Upper lobe of right lung (tissue), 1 donor: ENCODE measurements at regions not wholly inside any gene's neighbourhood (a gene's known extent, or its start where the extent isn't known, plus 50 kb on each side); places are given as distances from the start of the nearest gene placed in this dataset.
"Not testable (repeated sequence)": the region's sequence is repeated elsewhere in the genome, so short reads cannot be mapped to it uniquely, and the experiment has no call there.

ENCODE experiments used
- ATAC-seq: fragments of 200-7000 bp; cut with Tn5 transposase; one replicate; pipeline ENCODE4 v1.9.1; 2020; ENCODE audit warnings: mild to moderate bottlenecking, moderate library complexity
- DNase-seq: peaks from one replicate; pipeline ENCODE4 v3.0.0-alpha.2; 2020
- H3K27ac ChIP-seq: fragments of 200-600 bp; one replicate; pipeline ENCODE4 v1.8.0; 2022
- H3K27me3 ChIP-seq: fragments of 200-600 bp; one replicate; pipeline ENCODE4 v1.8.0; 2022; ENCODE audit warnings: mild to moderate bottlenecking
- H3K36me3 ChIP-seq: fragments of 200-600 bp; one replicate; pipeline ENCODE4 v1.8.0; 2022
- H3K4me1 ChIP-seq: fragments of 200-600 bp; one replicate; pipeline ENCODE4 v1.8.0; 2022
- H3K4me3 ChIP-seq: fragments of 200-600 bp; one replicate; pipeline ENCODE4 v1.8.0; 2022; ENCODE audit warnings: mild to moderate bottlenecking
- H3K9me3 ChIP-seq: fragments of 200-600 bp; one replicate; pipeline ENCODE4 v1.8.0; 2022
- intact Hi-C: fragments of 100-400 bp; cut with DNase I; formaldehyde crosslinking; loops from one replicate; pipeline ENCODE4 v1.11.0; 2022
- TF ChIP-seq, protein P1 (sequence below): fragments of 200-600 bp; IDR thresholded peaks from one replicate; pipeline ENCODE4 v1.8.0; 2022; ENCODE audit warnings: antibody characterized with exemption
- donor health status: DM: no; HTN: yes; CAD: no; lungs with severe emphysema.

- intact Hi-C loops, result no loop called here
- TF ChIP-seq, protein P1, sequence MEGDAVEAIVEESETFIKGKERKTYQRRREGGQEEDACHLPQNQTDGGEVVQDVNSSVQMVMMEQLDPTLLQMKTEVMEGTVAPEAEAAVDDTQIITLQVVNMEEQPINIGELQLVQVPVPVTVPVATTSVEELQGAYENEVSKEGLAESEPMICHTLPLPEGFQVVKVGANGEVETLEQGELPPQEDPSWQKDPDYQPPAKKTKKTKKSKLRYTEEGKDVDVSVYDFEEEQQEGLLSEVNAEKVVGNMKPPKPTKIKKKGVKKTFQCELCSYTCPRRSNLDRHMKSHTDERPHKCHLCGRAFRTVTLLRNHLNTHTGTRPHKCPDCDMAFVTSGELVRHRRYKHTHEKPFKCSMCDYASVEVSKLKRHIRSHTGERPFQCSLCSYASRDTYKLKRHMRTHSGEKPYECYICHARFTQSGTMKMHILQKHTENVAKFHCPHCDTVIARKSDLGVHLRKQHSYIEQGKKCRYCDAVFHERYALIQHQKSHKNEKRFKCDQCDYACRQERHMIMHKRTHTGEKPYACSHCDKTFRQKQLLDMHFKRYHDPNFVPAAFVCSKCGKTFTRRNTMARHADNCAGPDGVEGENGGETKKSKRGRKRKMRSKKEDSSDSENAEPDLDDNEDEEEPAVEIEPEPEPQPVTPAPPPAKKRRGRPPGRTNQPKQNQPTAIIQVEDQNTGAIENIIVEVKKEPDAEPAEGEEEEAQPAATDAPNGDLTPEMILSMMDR, result no peak
- DNase-seq, result no peak
These were observed 84.0 kb upstream of the RPH3AL start for GRCh38 chr17:436571-436970.

GRCh38 chr17:432471-432870 is 79.9 kb upstream of the RPH3AL start:
- H3K27me3 ChIP-seq, H3K27ac ChIP-seq, H3K36me3 ChIP-seq, DNase-seq, H3K9me3 ChIP-seq, H3K4me1 ChIP-seq, ATAC-seq, intact Hi-C loops, H3K4me3 ChIP-seq: not testable (repeated sequence)

More at GRCh38 chr17:436571-436970, 84.0 kb upstream of the RPH3AL start:
- no peak overlapping the region for H3K27ac ChIP-seq
- H3K4me1 ChIP-seq, result no peaks in the 10 kb centered on the region
- no peaks in the 10 kb centered on the region for H3K9me3 ChIP-seq
- H3K27me3 ChIP-seq, result no peaks in the 10 kb centered on the region
- no peak for ATAC-seq
- H3K36me3 ChIP-seq, result no peaks in the 10 kb centered on the region
- no peak overlapping the region for H3K4me3 ChIP-seq

DNA sequence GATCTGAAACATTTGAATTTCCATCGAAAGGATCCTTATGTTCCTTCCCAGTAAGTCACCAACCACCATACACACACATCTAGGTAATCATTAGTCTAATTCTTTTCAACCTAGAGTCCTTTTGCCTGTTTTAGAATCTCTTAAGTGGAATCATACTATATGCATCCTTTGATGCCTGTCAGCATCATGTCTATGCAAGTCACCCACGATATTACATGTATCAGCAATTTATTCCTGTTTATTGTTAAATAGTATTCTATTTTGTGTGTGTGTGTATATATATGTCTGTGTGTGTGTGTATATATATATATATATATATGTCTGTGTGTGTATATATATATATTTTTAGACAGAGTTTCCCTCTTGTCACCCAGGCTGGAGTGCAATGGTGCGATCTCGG is 78.9 kb upstream of the RPH3AL start:
- no peaks in the 10 kb centered on the region for H3K4me1 ChIP-seq
- no peak overlapping the region for H3K4me3 ChIP-seq
- DNase-seq, result no peak
- intact Hi-C loops, result no loop called here
- TF ChIP-seq, protein P1, result no peak
- H3K36me3 ChIP-seq, result no peaks in the 10 kb centered on the region
- H3K9me3 ChIP-seq, result no peaks in the 10 kb centered on the region
- no peak for ATAC-seq
- H3K27ac ChIP-seq, result no peak overlapping the region
- no peaks in the 10 kb centered on the region for H3K27me3 ChIP-seq

DNA sequence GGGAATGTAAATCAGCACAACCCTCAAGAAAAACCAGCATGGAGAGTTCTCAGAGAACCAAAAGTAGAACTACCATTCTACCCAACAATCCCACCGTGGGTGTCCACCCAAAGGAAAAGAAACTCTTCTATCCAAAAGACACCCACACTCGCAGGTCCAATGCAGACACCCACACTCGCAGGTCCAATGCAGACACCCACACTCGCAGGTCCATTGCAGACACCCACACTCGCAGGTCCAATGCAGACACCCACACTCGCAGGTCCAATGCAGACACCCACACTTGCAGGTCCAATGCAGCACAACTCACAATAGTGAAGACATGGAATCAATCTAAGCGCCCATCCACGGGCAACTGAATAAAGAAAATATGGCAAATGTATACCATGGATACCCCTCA is 77.0 kb upstream of the RPH3AL start:
- Histone ChIP-seq H3K27ac (no peak overlapping the region), H3K36me3 (no peaks in the 10 kb centered on the region), H3K9me3 (no peaks in the 10 kb centered on the region), H3K27me3 (no peaks in the 10 kb centered on the region), H3K4me3 (no peak overlapping the region), H3K4me1 (no peaks in the 10 kb centered on the region)
- TF ChIP-seq, protein P1, result no peak
- ATAC-seq, result no peak
- no peak for DNase-seq
- intact Hi-C loops, result no loop called here

GRCh38 chr17:428414-428813 is 75.8 kb upstream of the RPH3AL start:
- Histone ChIP-seq H3K4me1 (no peaks in the 10 kb centered on the region), H3K27ac (no peak overlapping the region), H3K9me3 (no peaks in the 10 kb centered on the region), H3K4me3 (no peak overlapping the region), H3K36me3 (no peaks in the 10 kb centered on the region), H3K27me3 (no peaks in the 10 kb centered on the region)
- TF ChIP-seq, protein P1, result no peak
- DNase-seq (no peak), ATAC-seq (no peak)
- intact Hi-C loops, result no loop called here

DNA sequence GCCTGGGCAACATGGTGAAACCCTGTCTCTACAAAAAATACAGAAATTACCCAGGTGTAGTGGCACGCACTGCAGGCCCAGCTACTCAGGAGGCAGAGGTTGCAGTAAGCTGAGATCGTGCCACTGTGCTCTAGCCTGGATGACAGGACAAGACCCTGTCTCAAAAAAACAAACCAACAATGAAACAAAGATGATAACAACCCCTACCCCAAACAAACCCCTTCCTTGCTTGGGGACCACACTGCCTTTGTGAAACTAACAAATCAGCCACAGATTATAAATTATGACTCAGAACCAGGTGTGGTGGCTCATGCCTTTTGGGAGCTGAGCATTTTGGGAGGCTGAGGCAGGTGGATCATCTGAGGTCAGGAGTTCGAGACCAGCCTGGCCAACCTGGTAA is 75.3 kb upstream of the RPH3AL start:
- Histone ChIP-seq H3K4me3 (no peak overlapping the region), H3K36me3 (no peaks in the 10 kb centered on the region), H3K27me3 (no peaks in the 10 kb centered on the region), H3K9me3 (no peaks in the 10 kb centered on the region), H3K27ac (no peak overlapping the region), H3K4me1 (no peaks in the 10 kb centered on the region)
- intact Hi-C loops, result no loop called here
- ATAC-seq (no peak), DNase-seq (no peak)
- TF ChIP-seq, protein P1, result no peak
